ENCODE measurements at regions not wholly inside any gene's neighbourhood (a gene's known extent, or its start where the extent isn't known, plus 50 kb on each side); places are given as distances from the start of the nearest gene placed in this dataset.
"Not testable (repeated sequence)": the region's sequence is repeated elsewhere in the genome, so short reads cannot be mapped to it uniquely, and the experiment has no call there.

GRCh38 chr1:104100115-104100514, 350.4 kb downstream of the AMY1C start:
- DNase-seq (ENCODE audit: low read depth): no peak
- no peak overlapping the region for H3K4me3 ChIP-seq (ENCODE audit: low read length)
- no peak for TF ChIP-seq CTCF (conservative IDR thresholded peaks at IDR 0.05; ENCODE audit: low read length)

- no peak for TF ChIP-seq CTCF (conservative IDR thresholded peaks at IDR 0.05; ENCODE audit: low read length)
- DNase-seq (ENCODE audit: low read depth): no peak
Observed at GRCh38 chr1:104105465-104105864, 355.8 kb downstream of the AMY1C start.

GRCh38 chr1:104120525-104120924, 370.8 kb downstream of the AMY1C start:
- no peak overlapping the region for H3K4me3 ChIP-seq (ENCODE audit: low read length)
- no peak for DNase-seq (ENCODE audit: low read depth)
- no peak for TF ChIP-seq CTCF (conservative IDR thresholded peaks at IDR 0.05; ENCODE audit: low read length)

More at GRCh38 chr1:104105465-104105864, 355.8 kb downstream of the AMY1C start:
- no peak overlapping the region for H3K4me3 ChIP-seq (ENCODE audit: low read length)

- DNase-seq (ENCODE audit: low read depth): no peak
- no peak overlapping the region for H3K4me3 ChIP-seq (ENCODE audit: low read length)
- TF ChIP-seq CTCF (conservative IDR thresholded peaks at IDR 0.05; ENCODE audit: low read length): no peak
Observed at GRCh38 chr1:104121271-104121670, 371.6 kb downstream of the AMY1C start.

GRCh38 chr1:104125266-104125665, 375.6 kb downstream of the AMY1C start:
- TF ChIP-seq CTCF (conservative IDR thresholded peaks at IDR 0.05; ENCODE audit: low read length): no peak
- H3K4me3 ChIP-seq (ENCODE audit: low read length): no peak overlapping the region
- DNase-seq (ENCODE audit: low read depth): no peak

GRCh38 chr1:104125970-104126369, 376.3 kb downstream of the AMY1C start:
- no peak for DNase-seq (ENCODE audit: low read depth)
- no peak for TF ChIP-seq CTCF (conservative IDR thresholded peaks at IDR 0.05; ENCODE audit: low read length)
- H3K4me3 ChIP-seq (ENCODE audit: low read length): no peak overlapping the region

- TF ChIP-seq CTCF (conservative IDR thresholded peaks at IDR 0.05; ENCODE audit: low read length): no peak
- no peak overlapping the region for H3K4me3 ChIP-seq (ENCODE audit: low read length)
- DNase-seq (ENCODE audit: low read depth): no peak
Observed at GRCh38 chr1:104132382-104132973, 382.8 kb downstream of the AMY1C start.

- DNase-seq (ENCODE audit: low read depth); H3K4me3 ChIP-seq (ENCODE audit: low read length): not testable (repeated sequence)
Observed at GRCh38 chr1:104135036-104135435, 385.3 kb downstream of the AMY1C start.
